ENCODE measurements at regions not wholly inside any gene's neighbourhood (a gene's known extent, or its start where the extent isn't known, plus 50 kb on each side); places are given as distances from the start of the nearest gene placed in this dataset.

DNA sequence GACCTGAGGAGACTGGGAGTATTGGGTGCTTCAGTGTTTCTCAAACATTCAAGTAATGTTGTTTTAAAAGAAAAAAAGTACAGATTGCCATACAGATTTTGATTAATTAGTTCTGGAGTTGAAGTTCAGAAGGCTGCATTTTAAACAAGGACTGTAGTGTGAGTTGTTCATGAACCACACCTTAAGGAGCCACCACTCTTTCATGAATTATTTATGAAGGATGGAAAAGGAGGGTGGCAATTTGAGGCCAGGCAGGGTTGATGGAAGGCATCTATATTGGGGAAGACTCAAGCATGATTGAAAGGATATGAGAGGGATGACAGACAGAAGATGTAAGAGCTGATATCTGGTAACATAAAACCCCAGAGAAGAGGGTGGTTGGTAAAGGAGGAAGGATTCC is 146.6 kb upstream of the CAND1 start:
- TF ChIP-seq POLR2AphosphoS5 (IDR thresholded peaks at IDR 0.05; ENCODE audit: borderline replicate concordance, low read depth, low read length) (no peak), EZH2 (IDR thresholded peaks at IDR 0.05) (no peak), FOXP2 (optimal IDR thresholded peaks at IDR 0.05; ENCODE audit: control extremely low read depth, extremely low read length, insufficient read depth) (no peak)

Data from SK-N-MC (cell line).